ENCODE measurements at regions not wholly inside any gene's neighbourhood (a gene's known extent, or its start where the extent isn't known, plus 50 kb on each side); places are given as distances from the start of the nearest gene placed in this dataset.

DNA sequence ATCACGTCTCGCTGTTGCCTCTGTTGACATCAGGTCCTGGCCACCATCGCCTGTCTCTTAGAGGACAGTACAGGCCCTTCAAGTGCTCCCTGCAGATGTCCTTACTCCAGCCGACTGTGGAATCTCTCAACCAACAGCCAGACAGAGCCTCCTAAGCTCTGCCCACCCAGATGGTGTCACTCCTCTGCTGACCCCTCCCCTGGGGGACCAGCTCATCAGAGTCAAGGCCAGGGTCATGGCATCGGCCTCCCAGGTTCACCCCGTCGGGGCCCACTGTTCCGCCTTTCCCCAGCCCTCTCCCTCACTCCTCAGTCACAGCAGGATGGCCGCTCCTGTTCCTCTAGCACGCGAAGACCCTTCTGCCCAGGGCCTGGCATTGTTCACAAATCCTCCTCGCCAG, 157.3 kb upstream of the TMEM132C start:
- no peak for DNase-seq
- Histone ChIP-seq H2BK15ac (ENCODE audit: low read depth, low read length) (no peak overlapping the region), H2AFZ (ENCODE audit: low read length) (no peak overlapping the region), H3K14ac (ENCODE audit: insufficient read depth, low read length) (no peak overlapping the region), H2AK5ac (ENCODE audit: insufficient read length, low read length) (no peak overlapping the region), H3K23me2 (ENCODE audit: insufficient read length, low read depth, low read length, poor library complexity, severe bottlenecking) (no peaks in the 10 kb centered on the region), H2BK5ac (ENCODE audit: insufficient read length, low read length) (no peak overlapping the region), H3K27me3 (ENCODE audit: insufficient read depth, low read length) (no peaks in the 10 kb centered on the region), H3K79me2 (ENCODE audit: insufficient read depth, low read length) (no peaks in the 10 kb centered on the region), H3K56ac (ENCODE audit: insufficient read length, low read depth, low read length) (no peak overlapping the region), H3K23ac (ENCODE audit: insufficient read length, low read depth, low read length) (no peak overlapping the region), H4K8ac (replicated peaks; ENCODE audit: insufficient read length, low read depth, low read length) (no peak overlapping the region), H3K4me1 (ENCODE audit: insufficient read depth, low read length) (peaks cover 4% of the 10 kb centered on the region; the same call in 1 of the 2 replicates), H3K4ac (ENCODE audit: low read depth, low read length) (no peak overlapping the region), H2BK12ac (ENCODE audit: insufficient read length, low read depth, low read length) (no peak overlapping the region), H3K9ac (ENCODE audit: extremely low read depth, insufficient read length, low read length) (no peak overlapping the region), H3K18ac (ENCODE audit: insufficient read length, low read depth, low read length) (no peak overlapping the region), H3K9me3 (ENCODE audit: control insufficient read depth, low read depth, low read length) (no peaks in the 10 kb centered on the region), H4K5ac (ENCODE audit: insufficient read length, low read depth, low read length) (no peak overlapping the region), H3K79me1 (ENCODE audit: insufficient read depth, low read depth, low read length, poor library complexity, severe bottlenecking) (no peaks in the 10 kb centered on the region), H3K27ac (ENCODE audit: insufficient read length, low read depth, low read length) (no peak overlapping the region), H3T11ph (ENCODE audit: low read length) (no peak overlapping the region), H2BK120ac (ENCODE audit: low read depth, low read length, poor library complexity, severe bottlenecking) (no peak overlapping the region), H2BK20ac (ENCODE audit: low read depth, low read length, poor library complexity, severe bottlenecking) (no peak overlapping the region), H4K91ac (ENCODE audit: insufficient read length, low read depth, low read length) (no peak overlapping the region), H4K20me1 (ENCODE audit: control insufficient read depth, insufficient read depth, insufficient read length) (no peaks in the 10 kb centered on the region), H3K4me2 (ENCODE audit: insufficient read depth, insufficient read length, low read length) (no peak overlapping the region)
- Mint-ChIP-seq H3K9me3 (no peaks in the 10 kb centered on the region; a peak in 1 of 5 replicates), H3K27me3 (ENCODE audit: low read depth) (no peaks in the 10 kb centered on the region; the same call in 1 of the 2 replicates), H3K4me1 (peaks cover 17% of the 10 kb centered on the region in 2 experiments), H3K4me3 (no peak overlapping the region), H3K27ac (no peak overlapping the region; a peak in 1 of 7 replicates), H3K36me3 (ENCODE audit: insufficient read depth in 1 of 3, low read depth in 3 of 3) (no peaks in the 10 kb centered on the region)
- no CpG with 5 or more reads among the region's 12 CpGs for WGBS (ENCODE audit: extremely low coverage, insufficient read length, low lambda C conversion rate)
- TF ChIP-seq, protein P1, sequence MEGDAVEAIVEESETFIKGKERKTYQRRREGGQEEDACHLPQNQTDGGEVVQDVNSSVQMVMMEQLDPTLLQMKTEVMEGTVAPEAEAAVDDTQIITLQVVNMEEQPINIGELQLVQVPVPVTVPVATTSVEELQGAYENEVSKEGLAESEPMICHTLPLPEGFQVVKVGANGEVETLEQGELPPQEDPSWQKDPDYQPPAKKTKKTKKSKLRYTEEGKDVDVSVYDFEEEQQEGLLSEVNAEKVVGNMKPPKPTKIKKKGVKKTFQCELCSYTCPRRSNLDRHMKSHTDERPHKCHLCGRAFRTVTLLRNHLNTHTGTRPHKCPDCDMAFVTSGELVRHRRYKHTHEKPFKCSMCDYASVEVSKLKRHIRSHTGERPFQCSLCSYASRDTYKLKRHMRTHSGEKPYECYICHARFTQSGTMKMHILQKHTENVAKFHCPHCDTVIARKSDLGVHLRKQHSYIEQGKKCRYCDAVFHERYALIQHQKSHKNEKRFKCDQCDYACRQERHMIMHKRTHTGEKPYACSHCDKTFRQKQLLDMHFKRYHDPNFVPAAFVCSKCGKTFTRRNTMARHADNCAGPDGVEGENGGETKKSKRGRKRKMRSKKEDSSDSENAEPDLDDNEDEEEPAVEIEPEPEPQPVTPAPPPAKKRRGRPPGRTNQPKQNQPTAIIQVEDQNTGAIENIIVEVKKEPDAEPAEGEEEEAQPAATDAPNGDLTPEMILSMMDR (conservative IDR thresholded peaks at IDR 0.05) = no peak

Measured in H9 (cell line).